Choroid plexus epithelial cell (primary cell): ENCODE measurements at regions not wholly inside any gene's neighbourhood (a gene's known extent, or its start where the extent isn't known, plus 50 kb on each side); places are given as distances from the start of the nearest gene placed in this dataset.

ENCODE experiments used
- DNase-seq: peaks from one replicate; pipeline ENCODE4 v3.0.0-alpha.2; 2010; ENCODE audit warnings: low read depth
- H3K4me3 ChIP-seq: 2 replicates; pipeline ENCODE4 v1.5.1; 2011; ENCODE audit warnings: low read depth, mild to moderate bottlenecking, control low read depth, low read length, moderate library complexity
- TF ChIP-seq, protein P1 (sequence below): conservative IDR thresholded peaks from 2 replicates; pipeline ENCODE4 v1.5.1; 2011; ENCODE audit warnings: low read depth, mild to moderate bottlenecking, control low read depth, inconsistent platforms, low read length, moderate library complexity

DNA sequence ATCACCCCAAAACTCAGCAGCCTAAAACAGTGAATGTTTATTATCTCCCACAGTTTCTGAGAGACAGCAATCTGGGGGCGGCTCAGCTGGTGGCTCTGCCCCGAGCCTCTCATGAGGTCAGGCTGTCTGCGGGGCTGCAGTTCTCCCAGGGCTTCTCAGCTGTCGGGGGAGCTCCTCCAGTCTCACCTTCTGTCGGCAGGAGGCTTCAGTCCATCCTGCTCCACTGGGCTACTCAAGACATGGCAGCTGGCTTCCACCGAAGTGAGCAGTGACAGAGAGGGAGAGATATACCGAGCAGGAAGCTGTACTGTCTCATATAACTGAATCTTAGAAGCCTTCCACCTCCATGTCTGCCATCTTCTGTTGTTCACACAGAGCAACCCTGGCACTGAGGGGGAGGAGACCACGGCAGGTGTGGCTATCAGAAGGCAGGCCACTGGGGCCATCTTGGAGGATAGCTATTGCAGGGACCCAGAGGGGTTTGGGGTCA lies 72.8 kb upstream of the ITGA11 start:
- TF ChIP-seq, protein P1, sequence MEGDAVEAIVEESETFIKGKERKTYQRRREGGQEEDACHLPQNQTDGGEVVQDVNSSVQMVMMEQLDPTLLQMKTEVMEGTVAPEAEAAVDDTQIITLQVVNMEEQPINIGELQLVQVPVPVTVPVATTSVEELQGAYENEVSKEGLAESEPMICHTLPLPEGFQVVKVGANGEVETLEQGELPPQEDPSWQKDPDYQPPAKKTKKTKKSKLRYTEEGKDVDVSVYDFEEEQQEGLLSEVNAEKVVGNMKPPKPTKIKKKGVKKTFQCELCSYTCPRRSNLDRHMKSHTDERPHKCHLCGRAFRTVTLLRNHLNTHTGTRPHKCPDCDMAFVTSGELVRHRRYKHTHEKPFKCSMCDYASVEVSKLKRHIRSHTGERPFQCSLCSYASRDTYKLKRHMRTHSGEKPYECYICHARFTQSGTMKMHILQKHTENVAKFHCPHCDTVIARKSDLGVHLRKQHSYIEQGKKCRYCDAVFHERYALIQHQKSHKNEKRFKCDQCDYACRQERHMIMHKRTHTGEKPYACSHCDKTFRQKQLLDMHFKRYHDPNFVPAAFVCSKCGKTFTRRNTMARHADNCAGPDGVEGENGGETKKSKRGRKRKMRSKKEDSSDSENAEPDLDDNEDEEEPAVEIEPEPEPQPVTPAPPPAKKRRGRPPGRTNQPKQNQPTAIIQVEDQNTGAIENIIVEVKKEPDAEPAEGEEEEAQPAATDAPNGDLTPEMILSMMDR = peak; percentile 21
- DNase-seq = peak; percentile 55
- no peak overlapping the region for H3K4me3 ChIP-seq

DNA sequence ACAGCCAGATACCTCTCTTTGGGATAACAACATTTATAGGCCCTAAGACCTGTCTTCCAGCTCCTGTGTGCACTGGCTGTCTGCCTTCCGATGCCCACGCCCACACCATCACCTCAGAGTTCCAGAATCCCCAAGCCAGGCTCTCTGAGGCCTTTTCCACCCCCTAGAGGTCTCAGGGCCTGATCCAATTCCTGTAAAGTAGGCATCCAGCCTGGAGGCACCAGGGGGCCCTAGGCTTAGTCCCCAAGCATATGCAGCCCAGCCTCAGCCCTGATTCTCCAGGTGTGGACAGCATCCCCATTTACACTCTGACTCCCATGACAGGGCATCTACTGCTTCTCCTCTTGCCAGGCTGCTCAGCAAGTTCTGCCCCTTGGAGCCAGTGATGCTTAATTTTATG lies 72.7 kb upstream of the CORO2B start:
- TF ChIP-seq, protein P1 = no peak
- DNase-seq = no peak
- H3K4me3 ChIP-seq = no peak overlapping the region

DNA sequence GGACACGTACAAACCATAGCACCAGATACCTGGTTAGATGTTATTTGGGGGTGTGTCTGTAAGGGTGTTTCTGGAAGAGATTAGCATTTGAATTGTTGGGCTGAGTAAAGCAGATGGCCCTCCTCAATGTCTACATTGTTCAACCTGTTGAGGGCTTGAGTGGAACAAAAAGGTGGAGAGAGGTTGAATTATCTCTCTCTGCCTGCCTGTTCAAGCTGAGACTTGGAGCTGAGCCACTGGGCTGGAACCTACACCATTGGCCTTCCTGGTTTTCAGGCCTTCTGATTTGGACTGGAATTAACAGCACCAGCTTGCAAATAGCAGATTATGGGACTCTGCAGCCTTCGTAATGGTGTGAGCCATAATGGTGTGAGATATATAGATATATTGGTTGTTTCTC lies 71.3 kb upstream of the CORO2B start:
- TF ChIP-seq, protein P1 = no peak
- DNase-seq = no peak
- H3K4me3 ChIP-seq = no peak overlapping the region

DNA sequence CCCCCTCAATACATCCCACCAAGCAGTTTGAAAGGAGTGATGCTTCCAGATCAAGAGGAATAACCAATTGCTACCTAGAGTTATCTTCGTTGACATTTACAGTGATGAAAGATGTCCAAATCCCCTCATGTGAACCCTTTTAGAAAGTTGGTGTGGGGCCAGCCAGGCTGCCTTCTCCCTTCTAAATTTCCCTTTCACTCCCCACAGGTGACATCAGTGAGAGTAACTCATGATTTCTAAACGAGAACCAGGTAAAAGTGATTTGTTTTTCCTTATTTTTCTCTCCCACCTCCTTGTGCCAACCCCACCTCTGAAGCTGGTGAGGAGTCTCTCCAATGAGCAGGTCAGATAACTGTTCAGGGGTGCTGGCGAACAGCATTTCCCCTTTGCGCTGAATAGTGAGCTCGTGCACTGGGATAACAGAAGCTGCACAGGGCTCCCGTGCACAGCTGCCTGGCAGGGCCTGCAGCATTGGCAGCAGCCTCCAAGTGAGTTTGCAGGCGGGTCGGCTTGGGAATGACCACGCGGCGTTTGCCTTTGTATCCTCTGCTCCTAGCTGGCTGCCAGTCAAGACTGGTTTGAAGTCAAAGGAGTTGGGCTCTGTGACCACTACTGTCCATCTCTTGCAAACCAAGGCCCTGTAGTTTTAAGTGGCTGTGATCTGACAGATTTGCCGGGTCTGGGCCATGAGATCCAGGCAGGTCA lies 70.2 kb upstream of the CORO2B start:
- DNase-seq = no peak
- TF ChIP-seq, protein P1 = no peak
- no peak overlapping the region for H3K4me3 ChIP-seq

DNA sequence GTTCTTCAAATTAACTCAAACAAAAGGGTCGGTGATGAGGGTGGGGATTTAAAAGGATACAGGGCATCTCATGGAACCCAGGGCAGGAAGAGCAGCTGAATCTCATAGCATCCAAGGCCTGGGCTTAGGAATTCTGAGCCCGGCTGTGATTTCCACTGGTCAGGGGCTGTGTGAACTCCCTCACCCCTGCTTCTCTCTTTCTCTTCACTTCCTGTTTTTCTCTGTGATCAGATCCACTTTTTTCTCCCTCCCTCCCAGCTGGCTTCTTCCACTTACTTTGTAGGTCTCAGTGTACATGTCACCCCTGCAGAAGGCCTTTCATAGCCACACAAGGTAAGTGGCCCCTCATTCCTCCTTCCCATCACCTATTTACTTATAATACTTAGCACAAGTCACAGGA lies 68.2 kb upstream of the CORO2B start:
- H3K4me3 ChIP-seq = no peak overlapping the region
- TF ChIP-seq, protein P1 = no peak
- DNase-seq = no peak

DNA sequence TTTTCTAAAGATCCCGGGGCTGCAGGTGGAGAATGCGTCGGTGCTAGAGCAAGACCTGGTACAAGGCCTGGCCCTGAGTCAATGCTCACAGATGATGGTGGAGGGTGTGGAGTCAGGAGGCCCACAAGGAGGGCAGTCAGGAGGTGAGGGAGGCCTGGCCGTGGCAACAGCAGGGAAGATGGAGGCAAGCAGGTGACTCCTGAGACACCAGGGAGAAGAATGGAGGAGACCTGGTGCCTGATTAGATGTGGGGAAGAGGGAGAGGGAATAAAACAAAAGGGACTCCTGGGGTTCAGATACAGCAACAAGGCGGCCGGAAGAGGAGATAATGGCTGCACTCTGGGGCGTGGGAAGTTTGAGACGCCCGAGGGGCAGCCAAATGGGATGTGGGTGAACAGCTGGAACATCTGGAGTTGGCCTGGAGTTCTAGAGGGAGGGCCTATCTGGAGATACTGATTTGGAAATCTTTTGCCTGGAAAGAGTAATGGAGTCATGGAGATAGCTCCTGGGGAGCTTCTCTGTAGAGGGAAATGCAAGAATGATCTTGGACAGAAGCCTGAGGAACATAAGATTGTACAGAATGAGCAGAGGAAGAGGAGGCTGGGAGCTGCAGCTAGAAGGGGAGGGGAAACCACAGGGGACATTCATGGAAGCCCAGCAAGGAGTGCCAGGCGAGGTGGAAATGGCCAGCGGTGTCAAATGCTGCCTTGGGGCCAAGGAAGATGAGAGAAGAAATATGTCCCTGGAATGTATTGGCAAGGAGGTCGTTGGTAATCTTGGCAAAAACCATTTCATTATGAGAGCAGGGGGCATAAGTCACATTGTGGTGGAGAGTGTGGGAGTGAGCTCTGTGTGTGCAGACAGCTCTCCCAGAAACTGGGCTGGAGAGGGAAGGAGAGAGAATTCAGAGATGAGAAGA lies 67.5 kb upstream of the CORO2B start:
- H3K4me3 ChIP-seq = no peak overlapping the region
- TF ChIP-seq, protein P1 = no peak
- DNase-seq = peak; percentile 84

DNA sequence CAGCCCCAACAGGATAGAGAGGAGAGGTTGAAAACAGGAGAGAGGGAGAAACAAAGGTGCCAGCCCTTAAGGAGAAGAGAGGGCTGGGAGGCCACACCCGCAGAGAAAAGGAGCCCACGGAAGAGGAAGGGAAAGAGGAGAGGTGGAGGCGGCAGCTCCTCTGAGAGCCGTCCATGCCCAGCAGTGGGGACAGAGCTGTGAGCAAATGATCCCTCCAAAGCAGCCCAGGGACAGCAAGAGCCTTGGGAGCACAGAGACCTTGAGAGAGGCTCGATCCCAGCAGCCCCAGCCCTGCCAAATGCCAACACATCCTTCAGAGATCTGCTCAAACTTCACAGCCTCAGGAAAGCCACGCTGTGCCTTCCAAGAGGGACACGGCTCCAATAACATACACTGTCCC lies 66.7 kb upstream of the CORO2B start:
- no peak for DNase-seq
- H3K4me3 ChIP-seq = no peak overlapping the region
- TF ChIP-seq, protein P1 = no peak
